Effector memory CD8-positive, alpha-beta T cell (primary cell): ENCODE measurements at regions not wholly inside any gene's neighbourhood (a gene's known extent, or its start where the extent isn't known, plus 50 kb on each side); places are given as distances from the start of the nearest gene placed in this dataset.

Experiments
- ATAC-seq: fragments of 150-1000 bp; cut with Tn5 transposase; replicated peaks from 2 replicates; pipeline ENCODE4 v1.10.0; 2021; ENCODE audit warnings: mild to moderate bottlenecking, moderate library complexity
- DNase-seq, 3 experiments: peaks; one replicate each; pipeline ENCODE4 v3.0.0; 2021
- H3K27ac Mint-ChIP-seq, 2 donors: one replicate each; pipeline ENCODE4 v1.8.0; 2022; ENCODE audit warnings: mild to moderate bottlenecking in 2 of 2, mixed read lengths in 2 of 2, moderate library complexity in 2 of 2
- H3K27me3 Mint-ChIP-seq, 2 donors: one replicate each; pipeline ENCODE4 v1.8.0; 2022; ENCODE audit warnings: mixed read lengths in 2 of 2
- H3K36me3 Mint-ChIP-seq: one replicate; pipeline ENCODE4 v1.8.0; 2022; ENCODE audit warnings: mild to moderate bottlenecking, moderate library complexity, mixed read lengths; ENCODE audit not compliant: insufficient read depth
- H3K4me1 Mint-ChIP-seq, 2 donors: one replicate each; pipeline ENCODE4 v1.8.0; 2022; ENCODE audit warnings: low read depth in 2 of 2, mixed read lengths in 2 of 2
- H3K4me3 Mint-ChIP-seq, 2 donors: one replicate each; pipeline ENCODE4 v1.8.0; 2022; ENCODE audit warnings: mild to moderate bottlenecking in 2 of 2, mixed read lengths in 2 of 2, moderate library complexity in 2 of 2
- H3K9me3 Mint-ChIP-seq, 2 donors: one replicate each; pipeline ENCODE4 v1.8.0; 2022; ENCODE audit warnings: mixed read lengths in 2 of 2

DNA sequence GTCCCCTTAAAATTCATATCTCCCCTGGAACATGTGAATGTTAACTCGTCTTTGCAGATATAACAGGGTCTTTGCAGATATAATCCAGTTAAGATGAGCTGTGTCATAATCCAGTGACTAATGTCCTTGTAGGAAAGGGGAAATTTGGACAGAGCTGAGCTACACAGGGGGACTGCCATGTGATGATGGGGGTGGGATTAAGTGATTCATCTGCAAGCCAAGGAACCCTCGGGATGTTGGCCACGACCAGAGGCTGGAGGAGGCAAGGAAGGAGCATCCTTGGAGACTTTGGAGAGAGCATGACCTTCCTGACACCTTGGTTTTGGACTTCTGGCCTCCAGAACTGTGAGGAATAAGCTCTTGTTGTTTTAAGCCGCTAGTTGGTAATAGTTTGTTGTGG lies 153.9 kb upstream of the PCBD1 start:
- H3K9me3 Mint-ChIP-seq, result no peaks in the 10 kb centered on the region
- no peaks in the 10 kb centered on the region for H3K36me3 Mint-ChIP-seq
- H3K27me3 Mint-ChIP-seq, result peaks cover 22 to 64% of the 10 kb centered on the region in 2 donors
- DNase-seq, result no peak
- H3K27ac Mint-ChIP-seq, result no peak overlapping the region
- no peak overlapping the region for H3K4me3 Mint-ChIP-seq
- ATAC-seq, result no peak
- H3K4me1 Mint-ChIP-seq, result no peaks in the 10 kb centered on the region

DNA sequence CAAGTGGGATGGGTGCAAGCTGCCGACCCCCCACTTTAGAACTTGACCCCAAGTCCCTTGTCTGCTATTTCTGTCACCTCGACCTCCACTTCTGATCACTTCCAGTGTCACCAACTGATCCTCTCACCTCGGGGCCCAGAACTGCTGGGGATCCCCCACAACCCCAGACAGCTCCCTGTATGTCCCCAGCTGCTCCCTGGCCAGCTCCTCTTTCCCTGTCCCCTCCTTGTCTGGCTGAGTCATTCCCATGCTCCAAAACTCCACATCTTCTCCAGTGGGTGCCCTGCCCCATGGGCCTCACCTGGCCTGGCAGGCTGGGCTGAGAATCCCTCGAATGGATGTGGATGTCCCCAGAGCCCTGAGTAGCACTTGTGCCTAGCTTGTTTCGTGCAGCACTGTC lies 154.3 kb upstream of the PCBD1 start:
- H3K27ac Mint-ChIP-seq, result no peak overlapping the region
- no peak for ATAC-seq
- peaks cover 22 to 69% of the 10 kb centered on the region in 2 donors for H3K27me3 Mint-ChIP-seq
- no peaks in the 10 kb centered on the region for H3K4me1 Mint-ChIP-seq
- H3K36me3 Mint-ChIP-seq, result no peaks in the 10 kb centered on the region
- no peak overlapping the region for H3K4me3 Mint-ChIP-seq
- no peak for DNase-seq
- H3K9me3 Mint-ChIP-seq, result no peaks in the 10 kb centered on the region

DNA sequence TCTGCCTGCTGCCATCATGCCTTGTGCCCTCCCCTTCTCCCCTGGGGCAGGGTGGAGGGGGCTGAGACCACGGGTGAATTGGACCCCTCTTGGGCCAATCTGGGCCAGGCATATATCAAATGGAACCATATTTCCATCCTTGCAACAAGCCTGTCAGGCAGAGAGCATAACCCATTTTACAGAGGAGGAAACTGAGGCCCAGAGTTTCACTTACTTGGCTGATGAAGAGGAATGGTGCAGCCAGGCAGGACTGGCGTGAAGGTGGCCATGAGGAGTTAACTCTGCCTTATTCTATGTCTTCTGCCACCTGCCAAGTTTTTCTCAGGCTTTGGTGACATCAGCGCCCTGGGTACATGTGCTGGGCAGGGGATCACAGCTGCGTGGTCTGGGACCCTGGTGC lies 155.5 kb upstream of the PCBD1 start:
- Mint-ChIP-seq H3K4me1 (no peaks in the 10 kb centered on the region), H3K27ac (no peak overlapping the region), H3K9me3 (no peaks in the 10 kb centered on the region), H3K36me3 (no peaks in the 10 kb centered on the region), H3K27me3 (peaks cover 27 to 80% of the 10 kb centered on the region in 2 donors), H3K4me3 (no peak overlapping the region)
- DNase-seq (no peak), ATAC-seq (no peak)

DNA sequence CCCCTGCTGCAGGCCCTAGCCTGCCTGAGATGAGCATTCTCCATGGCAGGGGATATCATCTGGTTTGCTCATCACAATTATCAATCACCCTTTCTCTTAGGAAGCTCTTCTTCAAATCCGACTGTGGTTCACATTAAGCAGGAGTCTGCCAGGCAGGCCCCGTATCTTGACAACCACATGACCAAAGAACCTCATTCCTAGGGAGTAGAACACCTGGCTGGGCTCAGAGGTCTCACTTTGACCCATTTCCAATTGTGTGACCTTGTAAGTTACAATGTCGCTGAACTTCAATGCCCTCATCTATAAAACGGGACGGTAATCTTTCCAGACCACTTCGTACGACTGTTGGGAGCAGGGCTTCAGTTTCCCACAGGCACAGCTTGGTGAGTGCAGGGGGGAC lies 156.4 kb upstream of the PCBD1 start:
- ATAC-seq (no peak), DNase-seq (no peak)
- Mint-ChIP-seq H3K27ac (no peak overlapping the region), H3K27me3 (peaks cover 28 to 85% of the 10 kb centered on the region in 2 donors), H3K4me1 (no peaks in the 10 kb centered on the region), H3K9me3 (no peaks in the 10 kb centered on the region), H3K36me3 (no peaks in the 10 kb centered on the region), H3K4me3 (no peak overlapping the region)

DNA sequence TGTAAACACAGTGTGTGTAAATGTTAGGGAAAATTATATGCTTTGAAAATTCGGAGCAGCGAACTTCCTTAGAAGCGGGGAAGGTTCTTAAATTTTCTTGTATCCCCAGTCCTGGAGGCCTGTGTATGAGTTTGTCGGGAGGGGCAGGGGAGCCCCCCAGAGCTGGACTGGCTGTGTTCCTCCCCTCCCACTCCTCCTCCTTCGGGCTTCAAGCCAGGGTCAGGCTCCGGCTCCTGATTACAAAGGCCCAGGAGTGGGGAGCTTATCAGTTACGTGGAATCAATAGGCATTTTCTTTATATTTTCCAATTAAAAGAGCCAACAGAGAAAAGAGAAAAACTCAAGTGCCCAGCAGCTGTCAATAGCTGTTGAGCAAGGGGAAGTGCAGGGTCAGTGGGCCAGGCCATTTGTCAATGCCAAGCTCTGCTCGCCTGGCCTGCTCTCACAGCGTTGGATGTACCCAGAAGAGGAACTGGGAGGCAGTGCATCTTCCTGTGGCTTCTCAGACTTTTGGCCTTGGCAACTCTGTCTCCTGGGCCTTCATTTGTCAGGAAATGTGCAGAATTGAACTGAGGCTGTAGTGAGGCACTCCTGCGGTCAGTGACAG lies 156.9 kb upstream of the PCBD1 start:
- Mint-ChIP-seq H3K27ac (no peak overlapping the region), H3K4me1 (no peaks in the 10 kb centered on the region), H3K4me3 (no peak overlapping the region), H3K27me3 (peaks cover 28 to 85% of the 10 kb centered on the region in 2 donors), H3K36me3 (no peaks in the 10 kb centered on the region), H3K9me3 (no peaks in the 10 kb centered on the region)
- ATAC-seq, result no peak
- no peak for DNase-seq

DNA sequence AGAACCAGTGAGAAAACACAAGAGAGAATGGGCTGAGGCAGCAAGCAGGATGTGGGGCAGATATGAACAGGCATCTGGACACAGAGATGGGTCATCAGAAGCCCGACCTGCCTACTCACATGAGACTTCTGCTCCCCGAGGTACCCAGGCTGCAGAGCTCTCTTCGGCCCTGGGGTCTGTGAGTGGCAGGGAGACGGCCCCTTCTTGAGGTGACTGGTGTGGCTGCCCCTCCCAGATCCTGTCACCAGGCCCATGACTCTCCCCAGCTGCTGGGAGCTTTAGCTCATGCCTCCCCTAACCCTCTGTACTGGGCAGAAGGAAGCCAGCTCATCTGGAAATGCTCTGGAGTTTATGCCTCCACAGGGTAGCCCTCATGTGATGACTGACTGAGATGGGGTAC lies 157.6 kb upstream of the PCBD1 start:
- H3K27me3 Mint-ChIP-seq, result peaks cover 29 to 89% of the 10 kb centered on the region in 2 donors
- no peaks in the 10 kb centered on the region for H3K9me3 Mint-ChIP-seq
- H3K4me3 Mint-ChIP-seq, result no peak overlapping the region
- no peak for ATAC-seq
- DNase-seq, result no peak
- no peaks in the 10 kb centered on the region for H3K4me1 Mint-ChIP-seq
- no peaks in the 10 kb centered on the region for H3K36me3 Mint-ChIP-seq
- no peak overlapping the region for H3K27ac Mint-ChIP-seq

DNA sequence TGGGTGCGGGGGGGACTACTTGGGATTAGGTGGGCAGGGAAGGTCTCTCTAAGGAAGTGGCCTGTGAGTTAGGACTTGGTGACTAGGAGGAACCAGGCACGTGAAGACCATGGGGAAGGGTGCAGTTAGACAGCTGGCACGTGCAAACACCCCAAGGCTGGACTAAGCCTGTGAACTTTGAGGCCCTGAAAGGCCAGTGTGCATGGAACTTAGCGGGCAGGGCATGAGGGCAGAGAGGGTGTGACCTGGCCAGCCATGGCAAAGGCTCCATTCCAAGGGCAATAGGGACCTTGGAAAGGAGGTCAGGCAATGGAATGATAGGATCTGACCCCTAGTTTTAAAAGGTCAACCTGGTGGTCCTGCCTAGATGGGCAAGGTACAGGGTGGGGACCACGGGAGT lies 158.4 kb upstream of the PCBD1 start:
- Mint-ChIP-seq H3K27ac (no peak overlapping the region), H3K9me3 (no peaks in the 10 kb centered on the region), H3K27me3 (peaks cover 36 to 89% of the 10 kb centered on the region in 2 donors), H3K4me1 (peaks cover 0 to 1% of the 10 kb centered on the region in 2 donors), H3K4me3 (no peak overlapping the region), H3K36me3 (no peaks in the 10 kb centered on the region)
- no peak for DNase-seq
- ATAC-seq, result no peak

DNA sequence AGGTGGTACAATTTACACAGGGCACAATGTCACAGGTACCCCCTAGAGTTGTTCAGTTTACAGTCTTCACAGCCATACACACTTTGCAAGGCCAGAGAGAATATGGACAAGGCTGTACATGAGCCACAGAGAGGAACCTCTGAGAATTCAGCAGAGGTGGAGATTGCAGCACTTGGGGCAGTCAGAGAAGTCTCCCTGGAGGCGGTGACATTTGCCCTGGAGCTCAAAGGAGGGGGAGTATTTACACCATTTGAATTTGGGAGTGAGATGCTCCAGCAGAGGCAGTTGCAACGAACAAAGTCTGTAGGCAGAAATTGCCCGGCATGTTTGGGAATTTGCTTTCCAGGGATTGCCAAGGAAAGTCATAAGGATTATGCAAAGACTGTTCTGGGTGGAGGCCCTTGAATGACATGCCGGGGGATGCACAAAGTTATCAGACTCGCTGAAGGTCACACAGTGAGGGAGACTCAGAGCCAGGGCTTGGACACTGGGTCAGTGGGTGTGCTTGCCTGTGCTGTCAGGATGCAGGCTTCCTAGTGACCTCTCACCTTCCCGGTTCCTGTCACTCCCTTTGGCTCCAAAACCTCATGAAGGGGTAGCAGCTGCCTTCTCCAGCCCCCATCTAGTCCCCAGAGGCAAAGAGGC lies 160.7 kb upstream of the PCBD1 start:
- no peaks in the 10 kb centered on the region for H3K9me3 Mint-ChIP-seq
- H3K4me1 Mint-ChIP-seq, result peaks cover 0 to 1% of the 10 kb centered on the region in 2 donors
- H3K27me3 Mint-ChIP-seq, result peaks cover 34 to 89% of the 10 kb centered on the region in 2 donors
- H3K36me3 Mint-ChIP-seq, result no peaks in the 10 kb centered on the region
- no peak overlapping the region for H3K27ac Mint-ChIP-seq
- ATAC-seq, result no peak
- no peak overlapping the region for H3K4me3 Mint-ChIP-seq
- no peak for DNase-seq

DNA sequence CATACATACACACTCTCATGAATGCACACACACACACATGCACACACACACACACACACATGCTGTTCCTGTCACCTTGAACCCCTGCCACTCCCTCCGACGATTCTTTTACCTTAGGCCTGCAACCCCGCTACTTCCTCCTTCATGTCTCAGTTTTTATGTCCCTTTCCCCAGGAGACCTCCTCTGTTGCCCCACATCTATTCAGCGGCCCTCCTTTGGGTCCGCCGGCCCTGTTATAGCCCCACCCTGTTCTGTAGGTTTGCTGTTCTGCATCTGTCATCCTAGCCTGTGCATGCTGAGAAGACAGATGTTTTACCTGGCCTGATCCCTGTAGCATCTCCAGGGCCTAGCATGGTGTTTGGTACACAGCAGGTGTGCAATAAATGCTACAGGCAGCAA lies 161.6 kb upstream of the PCBD1 start:
- no peak overlapping the region for H3K4me3 Mint-ChIP-seq
- H3K27me3 Mint-ChIP-seq, result peaks cover 40 to 90% of the 10 kb centered on the region in 2 donors
- DNase-seq (no peak), ATAC-seq (no peak)
- no peaks in the 10 kb centered on the region for H3K9me3 Mint-ChIP-seq
- no peak overlapping the region for H3K27ac Mint-ChIP-seq
- no peaks in the 10 kb centered on the region for H3K36me3 Mint-ChIP-seq
- H3K4me1 Mint-ChIP-seq, result peaks cover 0 to 1% of the 10 kb centered on the region in 2 donors

DNA sequence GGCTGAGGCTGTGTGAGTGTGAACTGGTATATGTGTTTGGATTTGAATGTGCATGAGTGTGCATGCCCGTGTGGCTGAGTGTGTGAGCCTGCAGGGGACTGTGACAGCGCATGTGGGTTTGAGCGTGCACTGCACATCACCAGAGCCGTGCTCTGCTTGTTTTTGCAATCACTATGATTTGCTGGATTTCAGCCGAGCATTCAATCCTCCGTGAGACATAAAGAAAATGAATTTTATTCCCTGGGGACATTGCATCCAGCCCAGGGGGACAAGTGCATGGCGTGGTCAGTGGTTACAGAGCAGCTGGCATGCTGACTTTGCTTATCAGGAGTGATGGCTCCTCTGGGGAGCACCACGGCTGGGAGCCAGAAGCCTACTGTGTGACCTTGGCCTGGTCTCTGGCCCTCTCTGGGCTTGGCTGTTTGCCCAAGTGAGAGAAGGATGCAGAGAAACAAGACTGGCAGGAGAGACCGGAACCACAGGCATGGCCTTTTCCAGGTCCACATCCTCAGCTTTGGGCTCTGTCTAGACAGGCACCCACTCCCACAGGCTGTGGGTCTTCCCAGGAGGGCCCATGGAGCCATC lies 160.2 kb upstream of the UNC5B start:
- no peak for DNase-seq

DNA sequence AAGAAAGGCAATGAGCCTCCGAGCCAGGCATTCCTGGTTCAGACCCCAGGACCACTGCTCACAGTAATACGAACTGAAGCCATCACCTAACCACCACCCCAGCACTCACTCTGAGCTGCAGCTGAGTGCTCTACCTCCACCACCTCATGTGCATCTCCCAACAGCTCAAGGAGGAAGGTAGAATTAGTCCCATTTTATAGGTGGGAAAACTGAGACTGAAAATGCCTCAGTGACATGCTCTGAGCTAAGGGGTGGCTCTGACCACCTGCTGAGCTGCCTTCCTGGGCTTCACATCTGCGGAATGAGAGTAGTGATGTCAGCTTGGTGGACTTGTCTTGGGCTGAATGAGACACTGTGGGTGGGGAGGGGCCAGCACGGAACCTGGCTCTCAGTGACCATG lies 159.7 kb upstream of the UNC5B start:
- peaks cover 48 to 70% of the 10 kb centered on the region in 2 donors for H3K27me3 Mint-ChIP-seq
- no peak for ATAC-seq
- no peak overlapping the region for H3K27ac Mint-ChIP-seq
- DNase-seq, result no peak
- H3K36me3 Mint-ChIP-seq, result no peaks in the 10 kb centered on the region
- no peak overlapping the region for H3K4me3 Mint-ChIP-seq
- peaks cover 0 to 1% of the 10 kb centered on the region in 2 donors for H3K4me1 Mint-ChIP-seq
- H3K9me3 Mint-ChIP-seq, result no peaks in the 10 kb centered on the region

More for the DNA sequence above, 160.2 kb upstream of the UNC5B start:
- H3K9me3 Mint-ChIP-seq, result no peaks in the 10 kb centered on the region
- no peak overlapping the region for H3K4me3 Mint-ChIP-seq
- no peaks in the 10 kb centered on the region for H3K36me3 Mint-ChIP-seq
- ATAC-seq, result no peak
- H3K4me1 Mint-ChIP-seq, result peaks cover 0 to 1% of the 10 kb centered on the region in 2 donors
- peaks cover 48 to 74% of the 10 kb centered on the region in 2 donors for H3K27me3 Mint-ChIP-seq
- H3K27ac Mint-ChIP-seq, result no peak overlapping the region

DNA sequence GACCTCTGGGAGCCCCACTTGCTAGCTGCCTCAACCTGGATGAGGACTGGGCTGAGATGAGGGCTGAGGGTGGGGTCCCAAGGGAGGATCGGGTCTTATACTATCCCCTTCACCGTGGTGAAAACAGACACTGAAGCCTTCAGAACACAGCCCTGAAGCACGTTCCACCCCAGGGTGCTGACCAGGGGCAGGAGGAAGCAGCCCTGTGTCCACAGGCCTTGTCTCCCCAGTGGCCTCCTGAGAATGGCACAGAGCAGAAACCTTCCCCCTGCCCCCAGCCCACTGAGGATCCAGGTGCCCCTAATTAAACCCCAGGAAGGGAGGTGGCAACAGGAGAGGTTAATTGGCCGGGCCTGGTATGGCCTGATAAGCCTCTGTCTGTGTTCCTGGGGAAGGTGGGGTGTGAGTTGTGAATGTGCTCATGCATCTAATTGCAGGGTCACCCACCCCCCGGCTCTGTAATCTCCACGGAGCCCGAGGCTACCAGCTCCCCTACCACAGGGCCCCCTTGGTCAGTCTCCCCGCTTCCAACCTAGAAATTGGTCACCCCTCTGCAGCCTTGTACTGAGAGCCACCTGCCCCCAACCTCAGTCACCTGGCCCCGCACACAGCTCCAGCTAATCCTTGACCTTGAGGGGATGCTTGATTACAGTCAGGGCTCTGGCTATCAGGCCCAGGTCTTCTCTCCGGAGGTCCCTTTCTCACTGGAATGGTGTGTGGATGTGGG lies 159.0 kb upstream of the UNC5B start:
- ATAC-seq, result no peak
- Mint-ChIP-seq H3K4me3 (no peak overlapping the region), H3K9me3 (no peaks in the 10 kb centered on the region), H3K27me3 (peaks cover 48 to 70% of the 10 kb centered on the region in 2 donors), H3K4me1 (peaks cover 0 to 1% of the 10 kb centered on the region in 2 donors), H3K36me3 (no peaks in the 10 kb centered on the region), H3K27ac (no peak overlapping the region)
- DNase-seq, result no peak

DNA sequence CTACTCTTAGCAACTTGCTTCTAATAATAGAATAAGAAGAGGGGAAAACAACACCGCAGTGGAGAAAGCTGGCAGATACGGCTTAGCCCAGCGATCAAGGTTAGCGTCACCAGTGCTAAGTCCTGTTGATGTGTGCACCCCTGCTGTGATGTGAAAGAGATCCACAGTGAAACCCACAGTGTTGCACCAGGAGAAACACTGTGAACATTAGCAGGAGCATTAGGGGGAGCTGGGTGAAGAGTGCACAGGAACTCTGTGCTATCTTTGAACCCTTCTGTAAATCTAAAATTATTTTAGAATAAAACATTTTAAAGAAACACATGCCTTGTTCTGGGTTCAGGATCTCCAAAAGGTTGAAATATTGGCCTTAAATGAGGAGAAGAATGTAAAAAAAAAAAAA lies 154.1 kb upstream of the UNC5B start:
- H3K9me3 Mint-ChIP-seq, result no peaks in the 10 kb centered on the region
- no peak overlapping the region for H3K4me3 Mint-ChIP-seq
- H3K36me3 Mint-ChIP-seq, result no peaks in the 10 kb centered on the region
- H3K27ac Mint-ChIP-seq, result no peak overlapping the region
- no peak for DNase-seq
- H3K27me3 Mint-ChIP-seq, result peaks cover 24 to 40% of the 10 kb centered on the region in 2 donors
- ATAC-seq, result no peak
- no peaks in the 10 kb centered on the region for H3K4me1 Mint-ChIP-seq
